PC-3 (cell line): ENCODE measurements at regions not wholly inside any gene's neighbourhood (a gene's known extent, or its start where the extent isn't known, plus 50 kb on each side); places are given as distances from the start of the nearest gene placed in this dataset.

Experiments used
- CTCF ChIP-seq: fragments of 300-600 bp; sonication (generic); conservative IDR thresholded peaks from 2 replicates; pipeline ENCODE4 v1.5.1; 2017; ENCODE audit warnings: antibody characterized with exemption, low read depth, mild to moderate bottlenecking, low read length
- EZH2 ChIP-seq: fragments of 300-600 bp; sonication (generic); IDR thresholded peaks from one replicate; pipeline ENCODE4 v1.6.1; 2017; ENCODE audit warnings: antibody characterized with exemption, mild to moderate bottlenecking, low read length; ENCODE audit not compliant: unreplicated experiment

- no peak for TF ChIP-seq EZH2
- no peak for TF ChIP-seq CTCF
Measured at GRCh38 chr13:18960637-18961227, 220.9 kb downstream of the TUBA3C start.
